ENCODE measurements at regions not wholly inside any gene's neighbourhood (a gene's known extent, or its start where the extent isn't known, plus 50 kb on each side); places are given as distances from the start of the nearest gene placed in this dataset.
"Not testable (repeated sequence)": the region's sequence is repeated elsewhere in the genome, so short reads cannot be mapped to it uniquely, and the experiment has no call there.

- TF ChIP-seq EZH2phosphoT487 (IDR thresholded peaks at IDR 0.05; ENCODE audit: borderline replicate concordance, low read length), result no peak
- TF ChIP-seq, protein P1, sequence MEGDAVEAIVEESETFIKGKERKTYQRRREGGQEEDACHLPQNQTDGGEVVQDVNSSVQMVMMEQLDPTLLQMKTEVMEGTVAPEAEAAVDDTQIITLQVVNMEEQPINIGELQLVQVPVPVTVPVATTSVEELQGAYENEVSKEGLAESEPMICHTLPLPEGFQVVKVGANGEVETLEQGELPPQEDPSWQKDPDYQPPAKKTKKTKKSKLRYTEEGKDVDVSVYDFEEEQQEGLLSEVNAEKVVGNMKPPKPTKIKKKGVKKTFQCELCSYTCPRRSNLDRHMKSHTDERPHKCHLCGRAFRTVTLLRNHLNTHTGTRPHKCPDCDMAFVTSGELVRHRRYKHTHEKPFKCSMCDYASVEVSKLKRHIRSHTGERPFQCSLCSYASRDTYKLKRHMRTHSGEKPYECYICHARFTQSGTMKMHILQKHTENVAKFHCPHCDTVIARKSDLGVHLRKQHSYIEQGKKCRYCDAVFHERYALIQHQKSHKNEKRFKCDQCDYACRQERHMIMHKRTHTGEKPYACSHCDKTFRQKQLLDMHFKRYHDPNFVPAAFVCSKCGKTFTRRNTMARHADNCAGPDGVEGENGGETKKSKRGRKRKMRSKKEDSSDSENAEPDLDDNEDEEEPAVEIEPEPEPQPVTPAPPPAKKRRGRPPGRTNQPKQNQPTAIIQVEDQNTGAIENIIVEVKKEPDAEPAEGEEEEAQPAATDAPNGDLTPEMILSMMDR (IDR thresholded peaks at IDR 0.05; ENCODE audit: low read depth, low read length, poor library complexity, severe bottlenecking), result no peak
- Histone ChIP-seq H4K20me1 (ENCODE audit: control insufficient read depth, insufficient read depth, low read depth, low read length) (no peaks in the 10 kb centered on the region), H3K4me1 (ENCODE audit: control insufficient read depth, low read length) (no peaks in the 10 kb centered on the region), H3K4me2 (ENCODE audit: low read length) (no peak overlapping the region), H3K27me3 (ENCODE audit: control insufficient read depth, low read length) (no peaks in the 10 kb centered on the region), H3K27ac (ENCODE audit: low read depth, low read length) (no peak overlapping the region), H3F3A (ENCODE audit: control insufficient read depth, insufficient read depth) (no peaks in the 10 kb centered on the region), H3K36me3 (ENCODE audit: control insufficient read depth, low read length) (no peaks in the 10 kb centered on the region), H3K9me2 (replicated peaks; ENCODE audit: control insufficient read depth, low read length) (no peaks in the 10 kb centered on the region), H3K9me3 (ENCODE audit: control insufficient read depth, insufficient read depth, low read length) (no peaks in the 10 kb centered on the region), H3K4me3 (ENCODE audit: low read length) (no peak overlapping the region), H3K79me2 (ENCODE audit: control insufficient read depth, low read length) (no peaks in the 10 kb centered on the region)
These were observed 281.3 kb upstream of the ANKRD50 start for GRCh38 chr4:124993838-124994237.

GRCh38 chr4:124990398-124990797 lies 277.9 kb upstream of the ANKRD50 start:
- H3K36me3 ChIP-seq (ENCODE audit: control insufficient read depth, low read length), result no peaks in the 10 kb centered on the region
- H4K20me1 ChIP-seq (ENCODE audit: control insufficient read depth, insufficient read depth, low read depth, low read length), result no peaks in the 10 kb centered on the region
- H3K4me2 ChIP-seq (ENCODE audit: low read length), result no peak overlapping the region
- H3K9me3 ChIP-seq (ENCODE audit: control insufficient read depth, insufficient read depth, low read length), result no peaks in the 10 kb centered on the region
- H3F3A ChIP-seq (ENCODE audit: control insufficient read depth, insufficient read depth), result no peaks in the 10 kb centered on the region
- TF ChIP-seq EZH2phosphoT487 (IDR thresholded peaks at IDR 0.05; ENCODE audit: borderline replicate concordance, low read length), result no peak
- TF ChIP-seq, protein P1 (IDR thresholded peaks at IDR 0.05; ENCODE audit: low read depth, low read length, poor library complexity, severe bottlenecking), result no peak
- H3K27me3 ChIP-seq (ENCODE audit: control insufficient read depth, low read length), result no peaks in the 10 kb centered on the region
- H3K4me1 ChIP-seq (ENCODE audit: control insufficient read depth, low read length), result no peaks in the 10 kb centered on the region
- no peak overlapping the region for H3K4me3 ChIP-seq (ENCODE audit: low read length)
- no peak overlapping the region for H3K27ac ChIP-seq (ENCODE audit: low read depth, low read length)
- H3K9me2 ChIP-seq (replicated peaks; ENCODE audit: control insufficient read depth, low read length), result no peaks in the 10 kb centered on the region
- H3K79me2 ChIP-seq (ENCODE audit: control insufficient read depth, low read length), result no peaks in the 10 kb centered on the region

- Histone ChIP-seq H3K4me1 (ENCODE audit: control insufficient read depth, low read length) (no peaks in the 10 kb centered on the region), H3K79me2 (ENCODE audit: control insufficient read depth, low read length) (no peaks in the 10 kb centered on the region), H3K4me2 (ENCODE audit: low read length) (no peak overlapping the region), H3K4me3 (ENCODE audit: low read length) (no peak overlapping the region), H3K27me3 (ENCODE audit: control insufficient read depth, low read length) (no peaks in the 10 kb centered on the region), H3K9me2 (replicated peaks; ENCODE audit: control insufficient read depth, low read length) (no peaks in the 10 kb centered on the region), H3K36me3 (ENCODE audit: control insufficient read depth, low read length) (no peaks in the 10 kb centered on the region), H3K9me3 (ENCODE audit: control insufficient read depth, insufficient read depth, low read length) (no peaks in the 10 kb centered on the region), H3F3A (ENCODE audit: control insufficient read depth, insufficient read depth) (no peaks in the 10 kb centered on the region), H4K20me1 (ENCODE audit: control insufficient read depth, insufficient read depth, low read depth, low read length) (no peaks in the 10 kb centered on the region), H3K27ac (ENCODE audit: low read depth, low read length) (no peak overlapping the region)
- TF ChIP-seq EZH2phosphoT487 (IDR thresholded peaks at IDR 0.05; ENCODE audit: borderline replicate concordance, low read length), result no peak
- TF ChIP-seq, protein P1 (IDR thresholded peaks at IDR 0.05; ENCODE audit: low read depth, low read length, poor library complexity, severe bottlenecking), result no peak
These were observed 267.8 kb upstream of the ANKRD50 start for GRCh38 chr4:124980276-124980752.

DNA sequence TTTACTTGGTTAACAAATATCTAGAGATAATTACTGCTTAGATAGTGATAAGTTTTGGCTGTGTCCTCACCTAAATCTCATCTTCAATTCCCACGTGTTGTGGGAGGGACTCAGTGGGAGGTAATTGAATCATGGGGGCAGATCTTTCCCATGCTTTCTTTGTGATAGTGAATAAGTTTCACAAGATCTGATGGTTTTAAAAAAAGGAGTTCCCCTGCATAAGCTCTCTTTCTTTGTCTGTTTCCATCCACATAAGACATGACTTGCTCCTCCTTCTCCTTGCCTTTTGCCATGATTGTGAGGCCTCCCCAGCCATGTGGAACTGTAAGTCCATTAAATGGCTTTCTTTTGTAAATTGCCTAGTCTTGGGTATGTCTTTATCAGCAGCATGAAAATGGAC lies 266.0 kb upstream of the ANKRD50 start:
- H3K36me3 ChIP-seq (ENCODE audit: control insufficient read depth, low read length); H3K27ac ChIP-seq (ENCODE audit: low read depth, low read length); H3K79me2 ChIP-seq (ENCODE audit: control insufficient read depth, low read length); H3K9me2 ChIP-seq (replicated peaks; ENCODE audit: control insufficient read depth, low read length); H4K20me1 ChIP-seq (ENCODE audit: control insufficient read depth, insufficient read depth, low read depth, low read length); H3K4me1 ChIP-seq (ENCODE audit: control insufficient read depth, low read length); H3K4me2 ChIP-seq (ENCODE audit: low read length); H3F3A ChIP-seq (ENCODE audit: control insufficient read depth, insufficient read depth); H3K9me3 ChIP-seq (ENCODE audit: control insufficient read depth, insufficient read depth, low read length); H3K27me3 ChIP-seq (ENCODE audit: control insufficient read depth, low read length); H3K4me3 ChIP-seq (ENCODE audit: low read length): not testable (repeated sequence)

All from DOHH2 (cell line).